H1 (cell line): ENCODE measurements at regions not wholly inside any gene's neighbourhood (a gene's known extent, or its start where the extent isn't known, plus 50 kb on each side); places are given as distances from the start of the nearest gene placed in this dataset.

Experiments
- CTCF ChIA-PET: fragments of 300-600 bp; sonication (Branson Sonifier 250); formaldehyde crosslinking; loops from one replicate; lab custom pipeline; 2021; ENCODE audit not compliant: partially characterized antibody; lab: Charles Lee
- POLR2A ChIA-PET: fragments of 300-600 bp; sonication (Branson Sonifier 250); formaldehyde crosslinking; loops from one replicate; lab custom pipeline; 2021; ENCODE audit warnings: inconsistent platforms; ENCODE audit not compliant: partially characterized antibody; lab: Charles Lee
- DNase-seq, 2 experiments: peaks; one replicate each; pipeline versions ENCODE4 v3.0.0 to v3.0.0-alpha.2; 2010 to 2022; ENCODE audit warnings: low spot score in 2 of 2, low read depth in 1 of 2, mixed read lengths in 1 of 2
- FAIRE-seq: peaks from 2 replicates; lab custom pipeline; 2011; peaks lifted over from hg19 to GRCh38; lab: Jason Lieb, UNC
- H2AFZ ChIP-seq: 2 replicates; pipeline ENCODE4 v1.8.1; 2012; ENCODE audit warnings: low read length, inconsistent platforms
- H2AK5ac ChIP-seq: 2 replicates; pipeline ENCODE4 v1.6.1; 2013; ENCODE audit warnings: low read depth, low read length
- H2BK120ac ChIP-seq: replicated peaks from 2 replicates; pipeline ENCODE3; 2013; ENCODE audit warnings: low read depth, low read length, inconsistent platforms
- H2BK12ac ChIP-seq: 2 replicates; pipeline ENCODE4 v1.6.1; 2013; ENCODE audit warnings: low read depth, low read length
- H2BK15ac ChIP-seq: 2 replicates; pipeline ENCODE4 v1.6.1; 2013; ENCODE audit warnings: low read length
- H2BK20ac ChIP-seq: 2 replicates; pipeline ENCODE4 v1.6.1; 2013; ENCODE audit warnings: low read length
- H2BK5ac ChIP-seq: 2 replicates; pipeline ENCODE4 v1.6.1; 2013; ENCODE audit warnings: low read depth, low read length
- H3K14ac ChIP-seq: 2 replicates; pipeline ENCODE4 v1.6.1; 2013; ENCODE audit warnings: inconsistent platforms; ENCODE audit not compliant: insufficient read length
- H3K18ac ChIP-seq: 2 replicates; pipeline ENCODE4 v1.6.1; 2013; ENCODE audit warnings: low read length; ENCODE audit errors: extremely low read depth
- H3K23ac ChIP-seq: 2 replicates; pipeline ENCODE4 v1.6.1; 2013; ENCODE audit warnings: inconsistent platforms; ENCODE audit not compliant: insufficient read length
- H3K23me2 ChIP-seq: 2 replicates; pipeline ENCODE4 v1.6.1; 2013; ENCODE audit warnings: low read depth, low read length
- H3K27ac ChIP-seq: 2 replicates; pipeline ENCODE4 v1.6.1; 2011; ENCODE audit warnings: low read depth, low read length, inconsistent platforms
- H3K27me3 ChIP-seq, 4 experiments: replicated peaks in 1 of 4; 1 replicate in 1 of 4; 2 replicates in 3 of 4; pipeline versions ENCODE4 v1.6.1 to v1.8.1; 2011 to 2013; ENCODE audit warnings: low read length in 3 of 4, mild to moderate bottlenecking in 3 of 4, inconsistent platforms in 2 of 4, mixed read lengths in 2 of 4, moderate library complexity in 1 of 4; ENCODE audit not compliant: control insufficient read depth in 3 of 4, insufficient read depth in 3 of 4; ENCODE audit errors: extremely low read depth in 1 of 4
- H3K36me3 ChIP-seq, 4 experiments: 2 replicates each; pipeline versions ENCODE4 v1.6.1 to v1.8.1; 2011 to 2013; ENCODE audit warnings: mild to moderate bottlenecking in 4 of 4, low read length in 3 of 4, moderate library complexity in 2 of 4, control low read depth in 1 of 4, inconsistent platforms in 1 of 4; ENCODE audit not compliant: insufficient read depth in 4 of 4, control insufficient read depth in 2 of 4
- H3K4ac ChIP-seq: replicated peaks from 2 replicates; pipeline ENCODE3; 2013; ENCODE audit warnings: low read length, low read depth, mixed read lengths, inconsistent platforms; ENCODE audit not compliant: insufficient read length
- H3K4me1 ChIP-seq, 4 experiments: replicated peaks in 1 of 4; 1 replicate in 1 of 4; 2 replicates in 3 of 4; pipeline versions ENCODE4 v1.6.1 to v1.8.1; 2011 to 2013; ENCODE audit warnings: low read length in 3 of 4, inconsistent platforms in 2 of 4, mixed read lengths in 1 of 4; ENCODE audit not compliant: insufficient read depth in 4 of 4, control insufficient read depth in 3 of 4
- H3K4me2 ChIP-seq, 2 experiments: 2 replicates each; pipeline versions ENCODE4 v1.6.1 to v1.8.1; 2011 to 2013; ENCODE audit warnings: low read depth in 2 of 2, low read length in 2 of 2, control low read depth in 1 of 2, inconsistent platforms in 1 of 2, mild to moderate bottlenecking in 1 of 2; ENCODE audit not compliant: insufficient read depth in 1 of 2
- H3K4me3 ChIP-seq, 4 experiments: fragments of 200-600, 300-600 bp in 1 of 4; sonication (generic), shearing (Covaris generic), sonication (Bioruptor Twin) in 1 of 4; 2 replicates each; pipeline versions ENCODE4 v1.5.1 to v1.8.1; 2011 to 2016; ENCODE audit warnings: low read length in 4 of 4, low read depth in 3 of 4, control low read depth in 2 of 4, inconsistent platforms in 2 of 4, mild to moderate bottlenecking in 2 of 4, mixed read lengths in 1 of 4, moderate library complexity in 1 of 4; ENCODE audit not compliant: insufficient read depth in 2 of 4; ENCODE audit errors: extremely low read depth in 1 of 4
- H3K56ac ChIP-seq: replicated peaks from 2 replicates; pipeline ENCODE3; 2013; ENCODE audit warnings: low read depth, mild to moderate bottlenecking, mixed read lengths, low read length, inconsistent platforms; ENCODE audit not compliant: insufficient read length
- H3K79me1 ChIP-seq: 2 replicates; pipeline ENCODE4 v1.6.1; 2013; ENCODE audit warnings: low read depth, low read length, control low read depth
- H3K79me2 ChIP-seq, 2 experiments: 2 replicates each; pipeline versions ENCODE4 v1.6.1 to v1.8.1; 2012 to 2013; ENCODE audit warnings: low read length in 2 of 2, mild to moderate bottlenecking in 2 of 2, inconsistent platforms in 1 of 2; ENCODE audit not compliant: insufficient read depth in 2 of 2, control insufficient read depth in 1 of 2
- H3K9ac ChIP-seq, 4 experiments: replicated peaks in 1 of 4; 1 replicate in 1 of 4; 2 replicates in 3 of 4; pipeline versions ENCODE4 v1.6.1 to v1.8.1; 2011 to 2013; ENCODE audit warnings: low read depth in 3 of 4, low read length in 3 of 4, control low read depth in 2 of 4, mild to moderate bottlenecking in 2 of 4, moderate library complexity in 2 of 4, inconsistent platforms in 1 of 4; ENCODE audit errors: extremely low read depth in 1 of 4
- H3K9me3 ChIP-seq, 2 experiments: 2 replicates each; pipeline versions ENCODE4 v1.6.1 to v1.8.1; 2012 to 2013; ENCODE audit warnings: mild to moderate bottlenecking in 2 of 2, moderate library complexity in 2 of 2, control low read depth in 1 of 2, inconsistent platforms in 1 of 2, low read depth in 1 of 2, low read length in 1 of 2, mixed read lengths in 1 of 2; ENCODE audit not compliant: insufficient read depth in 2 of 2
- H4K20me1 ChIP-seq, 2 experiments: replicated peaks in 1 of 2; 2 replicates each; pipeline versions ENCODE3 to v1.8.1; 2011 to 2013; ENCODE audit warnings: inconsistent platforms in 2 of 2, low read length in 2 of 2, mild to moderate bottlenecking in 1 of 2; ENCODE audit not compliant: insufficient read depth in 2 of 2, control insufficient read depth in 1 of 2
- H4K5ac ChIP-seq: 2 replicates; pipeline ENCODE4 v1.6.1; 2013; ENCODE audit warnings: low read length, low read depth, mixed read lengths, inconsistent platforms; ENCODE audit not compliant: insufficient read length
- H4K8ac ChIP-seq: 2 replicates; pipeline ENCODE4 v1.8.0; 2013; ENCODE audit warnings: mild to moderate bottlenecking, moderate library complexity, low read length, inconsistent platforms; ENCODE audit not compliant: insufficient read depth; ENCODE audit errors: extremely low read depth
- H4K91ac ChIP-seq: replicated peaks from 2 replicates; pipeline ENCODE3; 2013; ENCODE audit warnings: low read length, mixed read lengths, inconsistent platforms; ENCODE audit not compliant: insufficient read length
- BCL11A ChIP-seq, 2 experiments: IDR thresholded peaks; one replicate each; pipeline ENCODE4 v1.6.1; 2011; ENCODE audit warnings: low read depth in 2 of 2, low read length in 2 of 2, mild to moderate bottlenecking in 2 of 2
- CBX8 ChIP-seq: fragments of 300-800, 300-1000 bp; sonication (generic); IDR thresholded peaks from 2 replicates; pipeline ENCODE4 v1.7.1; 2016; ENCODE audit warnings: low read depth, low read length, borderline replicate concordance
- CHD2 ChIP-seq: IDR thresholded peaks from 2 replicates; pipeline ENCODE4 v1.6.1; 2012; ENCODE audit warnings: low read length, improper control_type of control experiment
- GTF2F1 ChIP-seq: IDR thresholded peaks from 2 replicates; pipeline ENCODE4 v1.6.1; 2012; ENCODE audit warnings: low read depth, low read length, improper control_type of control experiment, borderline replicate concordance
- HDAC2 ChIP-seq, 2 experiments: fragments of 300-600 bp in 1 of 2; sonication (generic) in 1 of 2; IDR thresholded peaks; 2 replicates each; pipeline ENCODE4 v1.6.1; 2011 to 2012; ENCODE audit warnings: low read depth in 2 of 2, low read length in 2 of 2, mild to moderate bottlenecking in 2 of 2, moderate library complexity in 2 of 2, borderline replicate concordance in 1 of 2, inconsistent platforms in 1 of 2
- HDAC6 ChIP-seq: IDR thresholded peaks from one replicate; pipeline ENCODE4 v1.7.1; 2012; ENCODE audit warnings: low read depth, mild to moderate bottlenecking, inconsistent platforms, low read length, moderate library complexity
- KDM1A ChIP-seq: fragments of 200-600, 300-600 bp; sonication (generic); IDR thresholded peaks from 2 replicates; pipeline ENCODE4 v1.7.1; 2016; ENCODE audit warnings: mild to moderate bottlenecking, low read length, borderline replicate concordance
- RBBP5 ChIP-seq: IDR thresholded peaks from 2 replicates; pipeline ENCODE4 v1.7.1; 2012; ENCODE audit warnings: low read depth, mild to moderate bottlenecking, inconsistent platforms, low read length, moderate library complexity, borderline replicate concordance
- TEAD4 ChIP-seq: IDR thresholded peaks from 2 replicates; pipeline ENCODE4 v1.6.1; 2012; ENCODE audit warnings: low read depth, low read length, inconsistent platforms, mixed read lengths
- ZNF274 ChIP-seq: IDR thresholded peaks from 2 replicates; pipeline ENCODE4 v1.7.0; 2012; ENCODE audit warnings: low read length, borderline replicate concordance; ENCODE audit errors: extremely low read depth
- WGBS, 2 experiments: shearing (Covaris generic) in 1 of 2; methylation state at CpG; one replicate each; pipeline versions ENCODE4 v1.1.6 to v1.1.7; 2013 to 2015; ENCODE audit warnings: low lambda C conversion rate in 2 of 2, mixed read lengths in 2 of 2, inconsistent platforms in 1 of 2, low coverage in 1 of 2, missing lambda C conversion rate in 1 of 2; ENCODE audit not compliant: insufficient replicate concordance in 2 of 2, insufficient coverage in 1 of 2, insufficient read length in 1 of 2; ENCODE audit errors: extremely low coverage in 1 of 2, missing lambda C conversion rate in 1 of 2; 5-methylcytosine and 5-hydroxymethylcytosine counted together
- TF ChIP-seq, protein P1 (sequence below): IDR thresholded peaks from 2 replicates; pipeline ENCODE4 v1.6.1; 2012; ENCODE audit warnings: inconsistent platforms
- TF ChIP-seq, protein P2 (sequence below), 3 experiments: IDR thresholded peaks; 1 replicate in 2 of 3; 2 replicates in 1 of 3; pipeline versions ENCODE4 v1.5.1 to v1.6.1; 2011; ENCODE audit warnings: low read length in 3 of 3, mild to moderate bottlenecking in 3 of 3, inconsistent platforms in 2 of 3, low read depth in 1 of 3, moderate library complexity in 1 of 3; ENCODE audit not compliant: insufficient read depth in 1 of 3; ENCODE audit errors: control extremely low read depth in 1 of 3

DNA sequence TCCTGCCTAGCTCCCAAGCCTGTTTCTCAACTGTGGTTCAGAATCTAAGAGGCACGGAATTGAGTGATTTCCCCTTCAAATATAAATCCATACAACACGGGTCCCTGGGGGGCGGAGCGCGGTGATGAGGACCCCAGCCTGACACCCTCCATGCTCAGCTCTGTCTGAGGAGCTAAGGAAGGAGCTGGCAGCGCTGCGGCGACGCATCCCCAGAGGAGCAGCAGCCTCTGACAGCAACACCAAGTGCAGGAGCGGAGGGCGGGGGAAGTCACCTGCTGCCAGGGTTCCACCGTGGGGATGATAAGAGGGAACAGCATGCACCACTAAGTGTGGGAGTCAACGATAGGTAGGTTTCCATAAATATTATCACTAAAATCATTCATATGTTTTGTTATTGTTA lies 72.6 kb upstream of the VWC2 start:
- Histone ChIP-seq H3K4me2 (no peak overlapping the region), H3K9me3 (no peaks in the 10 kb centered on the region), H3K4ac (no peak overlapping the region), H3K18ac (no peak overlapping the region), H2BK120ac (no peak overlapping the region), H2BK15ac (no peak overlapping the region), H3K4me3 (no peak overlapping the region), H4K20me1 (no peaks in the 10 kb centered on the region), H3K79me1 (no peaks in the 10 kb centered on the region), H2AFZ (no peak overlapping the region), H2BK20ac (no peak overlapping the region), H3K79me2 (no peaks in the 10 kb centered on the region), H3K27ac (no peak overlapping the region), H2AK5ac (no peak overlapping the region), H4K8ac (no peak overlapping the region), H3K27me3 (no peaks in the 10 kb centered on the region), H3K23me2 (no peaks in the 10 kb centered on the region), H3K9ac (no peak overlapping the region), H4K5ac (no peak overlapping the region), H3K36me3 (no peaks in the 10 kb centered on the region), H3K4me1 (no peaks in the 10 kb centered on the region; a peak in 1 of 7 replicates), H2BK12ac (no peak overlapping the region), H4K91ac (no peak overlapping the region), H3K23ac (no peak overlapping the region), H3K56ac (no peak overlapping the region), H2BK5ac (no peak overlapping the region), H3K14ac (no peak overlapping the region)
- FAIRE-seq (no peak), DNase-seq (no peak)
- CTCF ChIA-PET, result interaction anchor here (0.6 kb wide), 1 partner anchor 85 kb away, joined by 3 read pairs; no protein-coding TSS in a partner anchor
- WGBS, 2 experiments, result 94% methylated on average over 13 of the region's 13 CpGs; no CpG with 5 or more reads in 1 of the 2 experiments
- POLR2A ChIA-PET, result no interaction called here
- no peak for TF ChIP-seq TEAD4
- TF ChIP-seq ZNF274, result no peak
- TF ChIP-seq, protein P1, sequence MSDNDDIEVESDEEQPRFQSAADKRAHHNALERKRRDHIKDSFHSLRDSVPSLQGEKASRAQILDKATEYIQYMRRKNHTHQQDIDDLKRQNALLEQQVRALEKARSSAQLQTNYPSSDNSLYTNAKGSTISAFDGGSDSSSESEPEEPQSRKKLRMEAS, result no peak
- no peak for TF ChIP-seq KDM1A
- TF ChIP-seq GTF2F1, result no peak
- no peak for TF ChIP-seq CHD2
- no peak for TF ChIP-seq RBBP5
- no peak for TF ChIP-seq BCL11A (IDR thresholded peaks at IDR 0.05; ENCODE audit: low read depth in 2 of 2, low read length in 2 of 2)
- no peak for TF ChIP-seq CBX8
- TF ChIP-seq, protein P2, sequence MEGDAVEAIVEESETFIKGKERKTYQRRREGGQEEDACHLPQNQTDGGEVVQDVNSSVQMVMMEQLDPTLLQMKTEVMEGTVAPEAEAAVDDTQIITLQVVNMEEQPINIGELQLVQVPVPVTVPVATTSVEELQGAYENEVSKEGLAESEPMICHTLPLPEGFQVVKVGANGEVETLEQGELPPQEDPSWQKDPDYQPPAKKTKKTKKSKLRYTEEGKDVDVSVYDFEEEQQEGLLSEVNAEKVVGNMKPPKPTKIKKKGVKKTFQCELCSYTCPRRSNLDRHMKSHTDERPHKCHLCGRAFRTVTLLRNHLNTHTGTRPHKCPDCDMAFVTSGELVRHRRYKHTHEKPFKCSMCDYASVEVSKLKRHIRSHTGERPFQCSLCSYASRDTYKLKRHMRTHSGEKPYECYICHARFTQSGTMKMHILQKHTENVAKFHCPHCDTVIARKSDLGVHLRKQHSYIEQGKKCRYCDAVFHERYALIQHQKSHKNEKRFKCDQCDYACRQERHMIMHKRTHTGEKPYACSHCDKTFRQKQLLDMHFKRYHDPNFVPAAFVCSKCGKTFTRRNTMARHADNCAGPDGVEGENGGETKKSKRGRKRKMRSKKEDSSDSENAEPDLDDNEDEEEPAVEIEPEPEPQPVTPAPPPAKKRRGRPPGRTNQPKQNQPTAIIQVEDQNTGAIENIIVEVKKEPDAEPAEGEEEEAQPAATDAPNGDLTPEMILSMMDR (IDR thresholded peaks at IDR 0.05; ENCODE audit: control extremely low read depth in 1 of 3, insufficient read depth in 1 of 3, low read depth in 1 of 3, low read length in 3 of 3), result no peak
- no peak for TF ChIP-seq HDAC6
- no peak for TF ChIP-seq HDAC2 (IDR thresholded peaks at IDR 0.05; ENCODE audit: borderline replicate concordance in 1 of 2, low read depth in 2 of 2, low read length in 2 of 2)
